ENCODE measurements at regions not wholly inside any gene's neighbourhood (a gene's known extent, or its start where the extent isn't known, plus 50 kb on each side); places are given as distances from the start of the nearest gene placed in this dataset.

- Histone ChIP-seq H3K9me3 (no peaks in the 10 kb centered on the region), H3K27me3 (no peaks in the 10 kb centered on the region), H3K4me1 (no peaks in the 10 kb centered on the region), H3K27ac (no peak overlapping the region), H3K36me3 (no peaks in the 10 kb centered on the region), H3K4me3 (no peak overlapping the region)
- TF ChIP-seq CTCF (IDR thresholded peaks at IDR 0.05) = no peak
- intact Hi-C loops (cut with DNase I) = no loop called here
- DNase-seq (ENCODE audit: low spot score in 2 of 2) = no peak
Measured at GRCh38 chr2:150371044-150371818, 116.2 kb downstream of the RND3 start.

GRCh38 chr2:150370561-150370960 is 116.9 kb downstream of the RND3 start:
- H3K27me3 ChIP-seq = no peaks in the 10 kb centered on the region
- no peaks in the 10 kb centered on the region for H3K36me3 ChIP-seq
- H3K27ac ChIP-seq = no peak overlapping the region
- H3K9me3 ChIP-seq = no peaks in the 10 kb centered on the region
- DNase-seq (ENCODE audit: low spot score in 2 of 2) = no peak
- H3K4me1 ChIP-seq = no peaks in the 10 kb centered on the region
- no peak for TF ChIP-seq CTCF (IDR thresholded peaks at IDR 0.05)
- intact Hi-C loops (cut with DNase I) = no loop called here
- no peak overlapping the region for H3K4me3 ChIP-seq

GRCh38 chr2:150369862-150370261 is 117.6 kb downstream of the RND3 start:
- no peak for TF ChIP-seq CTCF (IDR thresholded peaks at IDR 0.05)
- Histone ChIP-seq H3K27me3 (no peaks in the 10 kb centered on the region), H3K9me3 (no peaks in the 10 kb centered on the region), H3K36me3 (no peaks in the 10 kb centered on the region), H3K27ac (no peak overlapping the region), H3K4me3 (no peak overlapping the region), H3K4me1 (no peaks in the 10 kb centered on the region)
- no peak for DNase-seq (ENCODE audit: low spot score in 2 of 2)
- intact Hi-C loops (cut with DNase I) = no loop called here

GRCh38 chr2:150358468-150358807 is 129.0 kb downstream of the RND3 start:
- Histone ChIP-seq H3K9me3 (no peaks in the 10 kb centered on the region), H3K4me3 (no peak overlapping the region), H3K27me3 (no peaks in the 10 kb centered on the region), H3K27ac (no peak overlapping the region), H3K4me1 (no peaks in the 10 kb centered on the region), H3K36me3 (no peaks in the 10 kb centered on the region)
- no peak for TF ChIP-seq CTCF (IDR thresholded peaks at IDR 0.05)
- no peak for DNase-seq (ENCODE audit: low spot score in 2 of 2)
- intact Hi-C loops (cut with DNase I) = no loop called here

- H3K4me3 ChIP-seq = no peak overlapping the region
- no peaks in the 10 kb centered on the region for H3K4me1 ChIP-seq
- TF ChIP-seq CTCF (IDR thresholded peaks at IDR 0.05) = no peak
- no peaks in the 10 kb centered on the region for H3K36me3 ChIP-seq
- H3K9me3 ChIP-seq = no peaks in the 10 kb centered on the region
- no peaks in the 10 kb centered on the region for H3K27me3 ChIP-seq
- no peak overlapping the region for H3K27ac ChIP-seq
- no peak for DNase-seq (ENCODE audit: low spot score in 2 of 2)
- intact Hi-C loops (cut with DNase I) = no loop called here
Measured at GRCh38 chr2:150357770-150358467, 129.5 kb downstream of the RND3 start.
